ENCODE measurements at regions not wholly inside any gene's neighbourhood (a gene's known extent, or its start where the extent isn't known, plus 50 kb on each side); places are given as distances from the start of the nearest gene placed in this dataset.
A peak's percentile ranks its signal among the peaks of the same experiment; 100 is the strongest.

DNA sequence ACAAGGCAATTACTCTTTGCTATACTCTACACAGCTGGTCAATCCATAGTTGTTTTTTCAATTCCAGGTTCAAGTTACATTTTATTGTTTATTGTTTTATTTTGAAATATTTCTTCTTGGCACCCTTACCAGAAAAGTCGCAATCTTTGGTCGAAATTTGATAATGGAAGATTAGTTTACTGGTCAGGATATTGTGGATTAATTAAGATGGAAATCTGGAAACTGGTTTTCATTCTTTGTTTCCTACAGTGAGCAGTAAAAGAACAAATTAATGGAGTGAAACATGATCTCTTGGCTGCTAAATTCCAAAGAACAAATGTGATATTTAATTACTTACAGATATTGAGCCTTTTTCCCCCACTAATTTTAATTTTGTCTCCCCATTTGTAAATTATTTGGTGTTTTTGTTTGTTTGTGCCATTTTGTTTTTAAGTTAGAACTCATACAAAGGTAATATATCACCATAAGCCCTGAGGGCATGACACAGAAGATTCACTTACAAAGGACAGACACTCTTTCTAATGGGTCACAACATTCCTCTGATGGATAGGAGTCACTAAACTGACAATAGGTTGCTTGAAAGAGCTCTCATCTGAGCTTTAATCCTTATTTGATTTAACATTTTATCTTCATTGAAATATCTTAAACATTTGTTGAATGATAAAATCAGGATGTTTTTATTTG is 700.2 kb downstream of the KCNJ2 start:
- H3K27me3 Mint-ChIP-seq (ENCODE audit: low read depth): no peaks in the 10 kb centered on the region; the same call in 1 of the 2 replicates
- ATAC-seq (peak; percentile 82), DNase-seq (ENCODE audit: low spot score) (no peak)
- CTCF ChIA-PET: no interaction called here
- peaks cover 12% of the 10 kb centered on the region for H3K9me3 Mint-ChIP-seq
- H3K4me1 Mint-ChIP-seq: peaks cover 21% of the 10 kb centered on the region
- POLR2A ChIA-PET: no interaction called here
- H3K36me3 Mint-ChIP-seq: peaks cover 4% of the 10 kb centered on the region
- no peak overlapping the region; the same call in 1 of the 2 replicates for H3K27ac Mint-ChIP-seq
- H3K4me3 Mint-ChIP-seq: no peak overlapping the region
- TF ChIP-seq FOXK1 (CRISPR knock-in tag; IDR thresholded peaks at IDR 0.05): no peak

DNA sequence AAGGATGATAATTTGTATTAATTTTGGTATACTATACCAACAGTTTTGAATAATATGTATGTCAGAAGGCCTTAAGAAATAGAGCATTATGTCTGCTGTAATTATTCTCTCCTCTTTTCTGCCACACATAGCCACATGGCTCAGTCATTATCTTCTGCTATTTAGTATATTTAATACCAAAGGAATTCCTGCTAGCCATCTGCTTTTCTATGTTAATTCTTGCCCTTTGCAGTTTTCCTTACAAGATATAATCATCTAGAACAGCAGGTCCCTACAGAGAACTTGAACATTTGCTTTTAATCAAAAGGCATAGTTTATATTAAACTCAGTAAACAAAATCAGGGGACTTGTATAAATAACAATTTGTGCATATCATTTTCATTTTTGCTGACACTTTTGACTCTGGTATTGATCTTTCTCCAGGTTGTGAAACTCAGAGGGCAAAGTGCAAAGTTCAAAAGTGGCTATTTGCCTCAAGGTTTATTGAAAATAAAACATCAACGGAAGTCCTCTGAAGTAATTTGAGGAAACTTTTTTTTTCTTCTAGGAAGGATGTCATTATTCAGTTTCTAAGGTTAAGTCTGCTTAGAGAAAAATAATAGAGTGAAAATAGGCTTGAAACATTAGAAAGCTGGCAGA is 702.0 kb downstream of the KCNJ2 start:
- TF ChIP-seq ZBTB21 (CRISPR knock-in tag; IDR thresholded peaks at IDR 0.05; ENCODE audit: borderline replicate concordance) (no peak), ZNF263 (CRISPR knock-in tag; IDR thresholded peaks at IDR 0.05; ENCODE audit: low read depth) (no peak), ZNF423 (CRISPR knock-in tag; IDR thresholded peaks at IDR 0.05) (no peak), JUN (CRISPR knock-in tag; IDR thresholded peaks at IDR 0.05) (no peak), SMAD3 (CRISPR knock-in tag; IDR thresholded peaks at IDR 0.05; ENCODE audit: borderline replicate concordance) (no peak), ELF4 (CRISPR knock-in tag; IDR thresholded peaks at IDR 0.05; ENCODE audit: low read depth) (no peak), NR2C2 (CRISPR knock-in tag; IDR thresholded peaks at IDR 0.05) (no peak), ZNF671 (CRISPR knock-in tag; IDR thresholded peaks at IDR 0.05) (no peak), HMGA2 (CRISPR knock-in tag; IDR thresholded peaks at IDR 0.05) (no peak)
- TF ChIP-seq, protein P1, sequence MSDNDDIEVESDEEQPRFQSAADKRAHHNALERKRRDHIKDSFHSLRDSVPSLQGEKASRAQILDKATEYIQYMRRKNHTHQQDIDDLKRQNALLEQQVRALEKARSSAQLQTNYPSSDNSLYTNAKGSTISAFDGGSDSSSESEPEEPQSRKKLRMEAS (CRISPR knock-in tag; IDR thresholded peaks at IDR 0.05): no peak
- TF ChIP-seq, protein P2, sequence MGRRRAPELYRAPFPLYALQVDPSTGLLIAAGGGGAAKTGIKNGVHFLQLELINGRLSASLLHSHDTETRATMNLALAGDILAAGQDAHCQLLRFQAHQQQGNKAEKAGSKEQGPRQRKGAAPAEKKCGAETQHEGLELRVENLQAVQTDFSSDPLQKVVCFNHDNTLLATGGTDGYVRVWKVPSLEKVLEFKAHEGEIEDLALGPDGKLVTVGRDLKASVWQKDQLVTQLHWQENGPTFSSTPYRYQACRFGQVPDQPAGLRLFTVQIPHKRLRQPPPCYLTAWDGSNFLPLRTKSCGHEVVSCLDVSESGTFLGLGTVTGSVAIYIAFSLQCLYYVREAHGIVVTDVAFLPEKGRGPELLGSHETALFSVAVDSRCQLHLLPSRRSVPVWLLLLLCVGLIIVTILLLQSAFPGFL (CRISPR knock-in tag; IDR thresholded peaks at IDR 0.05; ENCODE audit: borderline replicate concordance): no peak
- TF ChIP-seq, protein P3, sequence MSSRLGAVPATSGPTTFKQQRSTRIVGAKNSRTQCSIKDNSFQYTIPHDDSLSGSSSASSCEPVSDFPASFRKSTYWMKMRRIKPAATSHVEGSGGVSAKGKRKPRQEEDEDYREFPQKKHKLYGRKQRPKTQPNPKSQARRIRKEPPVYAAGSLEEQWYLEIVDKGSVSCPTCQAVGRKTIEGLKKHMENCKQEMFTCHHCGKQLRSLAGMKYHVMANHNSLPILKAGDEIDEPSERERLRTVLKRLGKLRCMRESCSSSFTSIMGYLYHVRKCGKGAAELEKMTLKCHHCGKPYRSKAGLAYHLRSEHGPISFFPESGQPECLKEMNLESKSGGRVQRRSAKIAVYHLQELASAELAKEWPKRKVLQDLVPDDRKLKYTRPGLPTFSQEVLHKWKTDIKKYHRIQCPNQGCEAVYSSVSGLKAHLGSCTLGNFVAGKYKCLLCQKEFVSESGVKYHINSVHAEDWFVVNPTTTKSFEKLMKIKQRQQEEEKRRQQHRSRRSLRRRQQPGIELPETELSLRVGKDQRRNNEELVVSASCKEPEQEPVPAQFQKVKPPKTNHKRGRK (CRISPR knock-in tag; IDR thresholded peaks at IDR 0.05; ENCODE audit: borderline replicate concordance): no peak
- TF ChIP-seq, protein P4, sequence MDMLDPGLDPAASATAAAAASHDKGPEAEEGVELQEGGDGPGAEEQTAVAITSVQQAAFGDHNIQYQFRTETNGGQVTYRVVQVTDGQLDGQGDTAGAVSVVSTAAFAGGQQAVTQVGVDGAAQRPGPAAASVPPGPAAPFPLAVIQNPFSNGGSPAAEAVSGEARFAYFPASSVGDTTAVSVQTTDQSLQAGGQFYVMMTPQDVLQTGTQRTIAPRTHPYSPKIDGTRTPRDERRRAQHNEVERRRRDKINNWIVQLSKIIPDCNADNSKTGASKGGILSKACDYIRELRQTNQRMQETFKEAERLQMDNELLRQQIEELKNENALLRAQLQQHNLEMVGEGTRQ (CRISPR knock-in tag; IDR thresholded peaks at IDR 0.05): no peak
- TF ChIP-seq, protein P5, sequence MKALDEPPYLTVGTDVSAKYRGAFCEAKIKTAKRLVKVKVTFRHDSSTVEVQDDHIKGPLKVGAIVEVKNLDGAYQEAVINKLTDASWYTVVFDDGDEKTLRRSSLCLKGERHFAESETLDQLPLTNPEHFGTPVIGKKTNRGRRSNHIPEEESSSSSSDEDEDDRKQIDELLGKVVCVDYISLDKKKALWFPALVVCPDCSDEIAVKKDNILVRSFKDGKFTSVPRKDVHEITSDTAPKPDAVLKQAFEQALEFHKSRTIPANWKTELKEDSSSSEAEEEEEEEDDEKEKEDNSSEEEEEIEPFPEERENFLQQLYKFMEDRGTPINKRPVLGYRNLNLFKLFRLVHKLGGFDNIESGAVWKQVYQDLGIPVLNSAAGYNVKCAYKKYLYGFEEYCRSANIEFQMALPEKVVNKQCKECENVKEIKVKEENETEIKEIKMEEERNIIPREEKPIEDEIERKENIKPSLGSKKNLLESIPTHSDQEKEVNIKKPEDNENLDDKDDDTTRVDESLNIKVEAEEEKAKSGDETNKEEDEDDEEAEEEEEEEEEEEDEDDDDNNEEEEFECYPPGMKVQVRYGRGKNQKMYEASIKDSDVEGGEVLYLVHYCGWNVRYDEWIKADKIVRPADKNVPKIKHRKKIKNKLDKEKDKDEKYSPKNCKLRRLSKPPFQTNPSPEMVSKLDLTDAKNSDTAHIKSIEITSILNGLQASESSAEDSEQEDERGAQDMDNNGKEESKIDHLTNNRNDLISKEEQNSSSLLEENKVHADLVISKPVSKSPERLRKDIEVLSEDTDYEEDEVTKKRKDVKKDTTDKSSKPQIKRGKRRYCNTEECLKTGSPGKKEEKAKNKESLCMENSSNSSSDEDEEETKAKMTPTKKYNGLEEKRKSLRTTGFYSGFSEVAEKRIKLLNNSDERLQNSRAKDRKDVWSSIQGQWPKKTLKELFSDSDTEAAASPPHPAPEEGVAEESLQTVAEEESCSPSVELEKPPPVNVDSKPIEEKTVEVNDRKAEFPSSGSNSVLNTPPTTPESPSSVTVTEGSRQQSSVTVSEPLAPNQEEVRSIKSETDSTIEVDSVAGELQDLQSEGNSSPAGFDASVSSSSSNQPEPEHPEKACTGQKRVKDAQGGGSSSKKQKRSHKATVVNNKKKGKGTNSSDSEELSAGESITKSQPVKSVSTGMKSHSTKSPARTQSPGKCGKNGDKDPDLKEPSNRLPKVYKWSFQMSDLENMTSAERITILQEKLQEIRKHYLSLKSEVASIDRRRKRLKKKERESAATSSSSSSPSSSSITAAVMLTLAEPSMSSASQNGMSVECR (CRISPR knock-in tag; IDR thresholded peaks at IDR 0.05; ENCODE audit: borderline replicate concordance): no peak
- TF ChIP-seq, protein P6, sequence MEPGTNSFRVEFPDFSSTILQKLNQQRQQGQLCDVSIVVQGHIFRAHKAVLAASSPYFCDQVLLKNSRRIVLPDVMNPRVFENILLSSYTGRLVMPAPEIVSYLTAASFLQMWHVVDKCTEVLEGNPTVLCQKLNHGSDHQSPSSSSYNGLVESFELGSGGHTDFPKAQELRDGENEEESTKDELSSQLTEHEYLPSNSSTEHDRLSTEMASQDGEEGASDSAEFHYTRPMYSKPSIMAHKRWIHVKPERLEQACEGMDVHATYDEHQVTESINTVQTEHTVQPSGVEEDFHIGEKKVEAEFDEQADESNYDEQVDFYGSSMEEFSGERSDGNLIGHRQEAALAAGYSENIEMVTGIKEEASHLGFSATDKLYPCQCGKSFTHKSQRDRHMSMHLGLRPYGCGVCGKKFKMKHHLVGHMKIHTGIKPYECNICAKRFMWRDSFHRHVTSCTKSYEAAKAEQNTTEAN (CRISPR knock-in tag; IDR thresholded peaks at IDR 0.05): no peak
- DNase-seq (ENCODE audit: low spot score) (no peak), ATAC-seq (no peak)
- Mint-ChIP-seq H3K36me3 (no peaks in the 10 kb centered on the region), H3K4me3 (no peak overlapping the region), H3K9me3 (peaks cover 5% of the 10 kb centered on the region), H3K4me1 (peaks cover 22% of the 10 kb centered on the region), H3K27ac (no peak overlapping the region), H3K27me3 (ENCODE audit: low read depth) (no peaks in the 10 kb centered on the region; the same call in 1 of the 2 replicates)
- POLR2A ChIA-PET: no interaction called here
- CTCF ChIA-PET: no interaction called here
